GM18907 (cell line): ENCODE measurements at regions not wholly inside any gene's neighbourhood (a gene's known extent, or its start where the extent isn't known, plus 50 kb on each side); places are given as distances from the start of the nearest gene placed in this dataset.
"Not testable (repeated sequence)": the region's sequence is repeated elsewhere in the genome, so short reads cannot be mapped to it uniquely, and the experiment has no call there.

Experiments
- ATAC-seq: cut with Tn5 transposase; IDR thresholded peaks from one replicate; pipeline ENCODE4 v1.9.1; 2021; ENCODE audit warnings: mild to moderate bottlenecking, moderate library complexity; ENCODE audit not compliant: unreplicated experiment

GRCh38 chr5:97575322-97575721, 392.3 kb upstream of the RIOK2 start:
- no peak for ATAC-seq

GRCh38 chr5:97576956-97577355, 393.9 kb upstream of the RIOK2 start:
- ATAC-seq, result no peak

GRCh38 chr5:97579977-97580376, 396.9 kb upstream of the RIOK2 start:
- ATAC-seq, result not testable (repeated sequence)

- no peak for ATAC-seq
Measured at GRCh38 chr5:97580746-97581145, 397.7 kb upstream of the RIOK2 start.

- ATAC-seq, result no peak
Measured at GRCh38 chr5:97591781-97592180, 408.7 kb upstream of the RIOK2 start.

- ATAC-seq, result no peak
Measured at GRCh38 chr5:97600486-97600885, 417.4 kb upstream of the RIOK2 start.

GRCh38 chr5:97601651-97602050, 418.6 kb upstream of the RIOK2 start:
- ATAC-seq, result no peak

GRCh38 chr5:97606531-97606930, 423.5 kb upstream of the RIOK2 start:
- no peak for ATAC-seq

GRCh38 chr5:97608501-97608900, 425.5 kb upstream of the RIOK2 start:
- no peak for ATAC-seq

- ATAC-seq, result no peak
Measured at GRCh38 chr5:97618721-97619120, 435.7 kb upstream of the RIOK2 start.

- ATAC-seq, result no peak
Measured at GRCh38 chr5:97623441-97623840, 440.4 kb upstream of the RIOK2 start.

GRCh38 chr5:97624886-97625285, 441.8 kb upstream of the RIOK2 start:
- ATAC-seq, result no peak

- no peak for ATAC-seq
Measured at GRCh38 chr5:97627272-97627671, 444.2 kb upstream of the RIOK2 start.

GRCh38 chr5:97628031-97628430, 445.0 kb upstream of the RIOK2 start:
- ATAC-seq, result no peak

GRCh38 chr5:97628807-97629206, 445.8 kb upstream of the RIOK2 start:
- no peak for ATAC-seq

- no peak for ATAC-seq
Measured at GRCh38 chr5:97629276-97629675, 446.2 kb upstream of the RIOK2 start.

GRCh38 chr5:97635553-97635952, 452.5 kb upstream of the RIOK2 start:
- ATAC-seq, result peak; percentile 91

- ATAC-seq, result no peak
Measured at GRCh38 chr5:97636766-97637165, 453.7 kb upstream of the RIOK2 start.

GRCh38 chr5:97641081-97641480, 458.0 kb upstream of the RIOK2 start:
- ATAC-seq, result no peak

- ATAC-seq, result no peak
Measured at GRCh38 chr5:97644206-97644605, 461.2 kb upstream of the RIOK2 start.

- ATAC-seq, result no peak
Measured at GRCh38 chr5:97644896-97645295, 461.8 kb upstream of the RIOK2 start.

GRCh38 chr5:97657239-97657638, 474.2 kb upstream of the RIOK2 start:
- no peak for ATAC-seq

- ATAC-seq, result no peak
Measured at GRCh38 chr5:97658116-97658900, 475.3 kb upstream of the RIOK2 start.
